GM18909 (cell line): ENCODE measurements at regions not wholly inside any gene's neighbourhood (a gene's known extent, or its start where the extent isn't known, plus 50 kb on each side); places are given as distances from the start of the nearest gene placed in this dataset.
"Not testable (repeated sequence)": the region's sequence is repeated elsewhere in the genome, so short reads cannot be mapped to it uniquely, and the experiment has no call there.

ENCODE experiments used
- ATAC-seq: cut with Tn5 transposase; IDR thresholded peaks from one replicate; pipeline ENCODE4 v1.9.1; 2021; ENCODE audit warnings: mild to moderate bottlenecking; ENCODE audit not compliant: unreplicated experiment, poor library complexity

- ATAC-seq, result no peak
Measured at GRCh38 chr13:58949646-58950045, 1214.1 kb downstream of the DIAPH3 start.

- ATAC-seq, result no peak
Measured at GRCh38 chr13:58950911-58951310, 1212.8 kb downstream of the DIAPH3 start.

- peak; percentile 89 for ATAC-seq
Measured at GRCh38 chr13:58953638-58954037, 1210.1 kb downstream of the DIAPH3 start.

- ATAC-seq, result peak; percentile 61
Measured at GRCh38 chr13:58955546-58956385, 1208.0 kb downstream of the DIAPH3 start.

GRCh38 chr13:58958097-58958496 is 1205.6 kb downstream of the DIAPH3 start:
- ATAC-seq, result not testable (repeated sequence)

GRCh38 chr13:58960888-58961287 is 1202.8 kb downstream of the DIAPH3 start:
- no peak for ATAC-seq

GRCh38 chr13:58963321-58963720 is 1200.4 kb downstream of the DIAPH3 start:
- no peak for ATAC-seq

- ATAC-seq, result no peak
Measured at GRCh38 chr13:58964048-58964447, 1199.7 kb downstream of the DIAPH3 start.

GRCh38 chr13:58977085-58977484 is 1186.6 kb downstream of the DIAPH3 start:
- ATAC-seq, result no peak

GRCh38 chr13:58978331-58978730 is 1185.4 kb downstream of the DIAPH3 start:
- ATAC-seq, result no peak

- ATAC-seq, result no peak
Measured at GRCh38 chr13:58979851-58980250, 1183.9 kb downstream of the DIAPH3 start.

GRCh38 chr13:58985845-58986244 is 1177.9 kb downstream of the DIAPH3 start:
- no peak for ATAC-seq

- no peak for ATAC-seq
Measured at GRCh38 chr13:58989556-58989955, 1174.2 kb downstream of the DIAPH3 start.

- ATAC-seq, result no peak
Measured at GRCh38 chr13:58991826-58992477, 1171.8 kb downstream of the DIAPH3 start.

GRCh38 chr13:58992478-58993042 is 1171.2 kb downstream of the DIAPH3 start:
- no peak for ATAC-seq

- no peak for ATAC-seq
Measured at GRCh38 chr13:58994077-58994476, 1169.7 kb downstream of the DIAPH3 start.

GRCh38 chr13:58994777-58995176 is 1169.0 kb downstream of the DIAPH3 start:
- ATAC-seq, result no peak

- ATAC-seq, result no peak
Measured at GRCh38 chr13:58998716-58999115, 1165.0 kb downstream of the DIAPH3 start.

GRCh38 chr13:58999851-59000250 is 1163.9 kb downstream of the DIAPH3 start:
- no peak for ATAC-seq

GRCh38 chr13:59000770-59001169 is 1163.0 kb downstream of the DIAPH3 start:
- no peak for ATAC-seq

- ATAC-seq, result no peak
Measured at GRCh38 chr13:59012731-59013130, 1151.0 kb downstream of the DIAPH3 start.
